Thoracic aorta (tissue), 2 donors: ENCODE measurements at regions not wholly inside any gene's neighbourhood (a gene's known extent, or its start where the extent isn't known, plus 50 kb on each side); places are given as distances from the start of the nearest gene placed in this dataset.

Source experiments
- ATAC-seq: fragments of 150-250 bp; one replicate; pipeline ENCODE4 v1.8.0; 2017; ENCODE audit warnings: low read depth; ENCODE audit not compliant: insufficient number of reproducible peaks, low FRiP score
- DNase-seq: peaks from one replicate; pipeline ENCODE4 v3.0.0-alpha.2; 2020; ENCODE audit warnings: low spot score
- H3K27ac ChIP-seq, 2 donors: fragments of 200-600 bp; sonication (generic); 1 replicate in 1 of 2; 2 replicates in 1 of 2; pipeline ENCODE4 v1.5.1; 2016; ENCODE audit warnings: mild to moderate bottlenecking in 2 of 2, moderate library complexity in 2 of 2
- H3K27me3 ChIP-seq: fragments of 200-600 bp; sonication (generic); replicated peaks from 2 replicates; pipeline ENCODE4 v1.6.0; 2016; ENCODE audit warnings: mild to moderate bottlenecking; ENCODE audit not compliant: insufficient read depth
- H3K36me3 ChIP-seq: fragments of 200-600 bp; sonication (generic); one replicate; pipeline ENCODE4 v1.5.1; 2016
- H3K4me1 ChIP-seq, 2 donors: fragments of 200-600 bp; sonication (generic); 1 replicate in 1 of 2; 2 replicates in 1 of 2; pipeline versions ENCODE4 v1.5.1 to v1.6.0; 2016; ENCODE audit warnings: low read depth in 2 of 2, mild to moderate bottlenecking in 1 of 2; ENCODE audit not compliant: control insufficient read depth in 1 of 2
- H3K4me3 ChIP-seq: fragments of 200-600 bp; sonication (generic); 2 replicates; pipeline ENCODE4 v1.5.1; 2016; ENCODE audit warnings: mild to moderate bottlenecking
- H3K9me3 ChIP-seq: fragments of 200-600 bp; sonication (generic); 2 replicates; pipeline ENCODE4 v1.5.1; 2016
- CTCF ChIP-seq: fragments of 200-600 bp; sonication (generic); IDR thresholded peaks from one replicate; pipeline ENCODE4 v1.5.1; 2019; ENCODE audit warnings: antibody characterized with exemption

DNA sequence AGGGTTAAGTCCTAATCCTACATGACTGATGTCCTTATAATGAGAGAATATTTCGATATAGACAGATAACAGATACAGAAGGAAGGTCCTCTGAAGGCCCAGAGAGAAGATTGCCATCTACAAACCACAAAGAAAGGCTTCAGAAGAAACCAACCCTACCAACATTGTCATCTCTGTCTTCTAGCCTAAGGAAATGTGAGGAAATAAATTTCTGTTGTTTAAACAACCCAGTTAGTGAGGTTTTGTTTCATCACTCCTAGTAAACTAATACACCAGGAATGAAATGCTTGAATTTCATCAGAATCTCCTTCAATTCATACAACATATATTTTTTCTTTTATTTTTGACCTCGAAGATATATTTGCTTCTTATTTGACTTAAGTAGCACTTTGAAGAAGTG is 1527.8 kb downstream of the STIM2 start:
- Histone ChIP-seq H3K4me1 (no peaks in the 10 kb centered on the region), H3K27ac (no peak overlapping the region), H3K27me3 (no peaks in the 10 kb centered on the region), H3K4me3 (no peak overlapping the region), H3K9me3 (no peaks in the 10 kb centered on the region), H3K36me3 (no peaks in the 10 kb centered on the region)
- ATAC-seq, result no peak
- no peak for DNase-seq
- no peak for TF ChIP-seq CTCF

- TF ChIP-seq CTCF, result no peak
- no peak overlapping the region for H3K4me3 ChIP-seq
- H3K9me3 ChIP-seq, result no peaks in the 10 kb centered on the region
- no peak for ATAC-seq
- H3K36me3 ChIP-seq, result no peaks in the 10 kb centered on the region
- DNase-seq, result no peak
- no peak overlapping the region for H3K27ac ChIP-seq
- no peaks in the 10 kb centered on the region for H3K4me1 ChIP-seq
- H3K27me3 ChIP-seq, result no peaks in the 10 kb centered on the region
Measured at GRCh38 chr4:28391877-28392276, 1531.2 kb downstream of the STIM2 start.

GRCh38 chr4:28402751-28403150 is 1542.1 kb downstream of the STIM2 start:
- H3K9me3 ChIP-seq, result no peaks in the 10 kb centered on the region
- H3K4me1 ChIP-seq, result no peaks in the 10 kb centered on the region
- TF ChIP-seq CTCF, result no peak
- no peaks in the 10 kb centered on the region for H3K36me3 ChIP-seq
- no peaks in the 10 kb centered on the region for H3K27me3 ChIP-seq
- DNase-seq, result no peak
- H3K27ac ChIP-seq, result no peak overlapping the region
- no peak for ATAC-seq
- no peak overlapping the region for H3K4me3 ChIP-seq

GRCh38 chr4:28421221-28421620 is 1560.6 kb downstream of the STIM2 start:
- no peak for TF ChIP-seq CTCF
- no peaks in the 10 kb centered on the region for H3K9me3 ChIP-seq
- DNase-seq (no peak), ATAC-seq (no peak)
- no peaks in the 10 kb centered on the region for H3K27me3 ChIP-seq
- H3K4me1 ChIP-seq, result no peaks in the 10 kb centered on the region
- H3K4me3 ChIP-seq, result no peak overlapping the region
- no peaks in the 10 kb centered on the region for H3K36me3 ChIP-seq
- H3K27ac ChIP-seq, result no peak overlapping the region

DNA sequence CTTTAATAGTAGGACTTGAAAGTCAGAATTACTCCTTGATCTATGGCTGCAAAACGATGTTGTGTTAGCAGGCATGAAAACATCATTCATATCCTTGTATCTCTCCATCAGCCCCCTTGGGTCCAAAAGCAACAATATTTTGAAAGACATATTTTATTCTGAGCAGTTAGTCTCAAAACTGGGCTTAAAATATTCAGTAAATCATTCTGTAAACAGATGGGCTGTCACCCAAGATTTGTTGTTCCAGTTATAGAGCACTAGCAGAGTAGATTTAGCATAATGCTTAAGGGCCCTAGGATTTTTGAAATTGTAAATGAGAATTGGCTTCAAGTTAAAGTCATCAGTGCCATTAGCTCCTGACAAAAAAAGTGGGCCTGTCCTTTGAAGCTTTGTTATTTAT is 1565.6 kb downstream of the STIM2 start:
- Histone ChIP-seq H3K4me1 (no peaks in the 10 kb centered on the region), H3K27me3 (no peaks in the 10 kb centered on the region), H3K36me3 (no peaks in the 10 kb centered on the region), H3K27ac (no peak overlapping the region), H3K4me3 (no peak overlapping the region), H3K9me3 (no peaks in the 10 kb centered on the region)
- TF ChIP-seq CTCF, result no peak
- ATAC-seq (no peak), DNase-seq (no peak)
